ENCODE measurements at regions not wholly inside any gene's neighbourhood (a gene's known extent, or its start where the extent isn't known, plus 50 kb on each side); places are given as distances from the start of the nearest gene placed in this dataset.
A peak's percentile ranks its signal among the peaks of the same experiment; 100 is the strongest.

- DNase-seq, result no peak
Observed at GRCh38 chr6:66687611-66688140, 980.6 kb upstream of the EYS start.

GRCh38 chr6:66675906-66676305 is 968.9 kb upstream of the EYS start:
- DNase-seq, result no peak

DNA sequence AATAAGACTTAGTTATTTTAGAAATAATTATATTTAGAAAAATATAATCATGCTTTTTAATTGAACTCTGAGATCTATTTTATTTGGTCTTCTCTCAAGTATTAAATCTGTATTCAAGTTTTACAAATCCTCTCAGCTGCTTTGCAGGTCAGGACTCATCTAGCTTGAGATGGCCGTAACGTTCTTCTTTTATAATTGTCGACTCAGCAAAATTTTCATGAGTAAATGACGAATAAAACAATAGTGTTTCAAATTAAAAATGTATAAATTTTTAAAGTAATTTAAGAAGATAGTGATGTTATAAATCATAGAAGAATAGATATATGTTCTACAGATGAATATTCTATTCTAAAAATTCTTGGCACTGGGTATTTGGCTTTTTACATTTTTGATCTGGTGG is 957.1 kb upstream of the EYS start:
- DNase-seq, result no peak

- DNase-seq, result no peak
Observed at GRCh38 chr6:66662721-66663507, 955.9 kb upstream of the EYS start.

DNA sequence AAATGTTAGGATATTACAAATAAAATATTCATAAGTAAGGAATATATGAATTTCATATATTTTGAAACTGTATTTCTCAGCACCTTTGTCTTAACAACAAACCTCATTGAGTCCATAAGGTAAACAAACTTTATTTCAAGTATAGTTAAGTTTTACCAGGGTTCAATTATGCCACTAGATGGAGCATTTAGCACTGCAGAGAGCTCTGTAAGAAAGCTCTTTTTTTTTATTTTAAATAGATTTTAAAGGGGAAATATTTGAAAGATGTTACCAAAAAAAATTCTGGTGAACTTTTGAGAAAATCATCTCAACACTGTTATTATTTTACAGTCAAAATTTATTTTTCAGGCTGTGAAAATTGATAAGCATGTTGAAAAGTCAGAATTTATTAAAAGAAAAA is 955.2 kb upstream of the EYS start:
- peak in 1 of 2 experiments; percentile 22 for DNase-seq

DNA sequence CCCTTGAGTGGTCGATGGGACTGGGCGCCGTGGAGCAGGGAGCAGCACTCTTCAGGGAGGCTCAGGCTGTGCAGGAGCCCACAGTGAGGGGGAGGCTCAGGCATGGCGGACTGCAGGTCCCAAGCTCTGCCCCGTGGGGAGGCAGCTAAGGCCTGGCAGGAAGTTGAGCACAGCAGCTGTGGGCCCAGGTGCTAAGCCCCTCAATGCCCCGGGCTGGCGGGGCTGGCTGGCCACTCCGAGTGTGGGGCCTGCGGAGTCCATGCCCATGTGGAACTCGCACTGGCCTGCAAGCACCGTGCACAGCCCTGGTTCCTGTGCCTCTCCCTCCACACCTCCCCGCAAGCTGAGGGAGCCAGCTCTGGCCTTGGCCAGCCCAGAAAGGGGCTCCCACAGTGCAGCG is 948.4 kb upstream of the EYS start:
- no peak for DNase-seq

- no peak for DNase-seq
Observed at GRCh38 chr6:66638518-66638917, 931.5 kb upstream of the EYS start.

- no peak for DNase-seq
Observed at GRCh38 chr6:66638099-66638498, 931.1 kb upstream of the EYS start.

DNA sequence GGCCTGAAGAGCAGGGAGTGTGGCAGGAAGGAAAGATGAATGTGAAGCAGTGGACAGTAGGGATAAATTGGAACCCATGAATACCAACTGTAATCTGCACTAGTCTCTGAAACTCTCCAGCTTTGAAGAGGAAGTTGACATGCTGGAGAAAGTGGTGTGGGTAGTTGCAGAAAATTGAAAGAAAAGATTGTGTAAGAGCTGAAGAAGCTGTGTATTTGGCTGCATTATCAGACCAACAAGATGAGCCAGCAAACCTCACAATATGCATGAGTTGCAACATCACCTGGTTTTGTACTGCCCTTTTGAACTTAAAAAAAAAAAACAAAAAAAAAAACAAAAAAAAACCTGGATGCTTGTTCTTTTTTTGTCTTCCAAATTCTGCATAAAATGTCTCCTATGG is 921.9 kb upstream of the EYS start:
- DNase-seq, result no peak

- DNase-seq, result no peak
Observed at GRCh38 chr6:66623050-66623449, 916.0 kb upstream of the EYS start.

GRCh38 chr6:66605971-66606370 is 898.9 kb upstream of the EYS start:
- DNase-seq, result no peak

GRCh38 chr6:66605011-66605410 is 898.0 kb upstream of the EYS start:
- DNase-seq, result no peak

DNA sequence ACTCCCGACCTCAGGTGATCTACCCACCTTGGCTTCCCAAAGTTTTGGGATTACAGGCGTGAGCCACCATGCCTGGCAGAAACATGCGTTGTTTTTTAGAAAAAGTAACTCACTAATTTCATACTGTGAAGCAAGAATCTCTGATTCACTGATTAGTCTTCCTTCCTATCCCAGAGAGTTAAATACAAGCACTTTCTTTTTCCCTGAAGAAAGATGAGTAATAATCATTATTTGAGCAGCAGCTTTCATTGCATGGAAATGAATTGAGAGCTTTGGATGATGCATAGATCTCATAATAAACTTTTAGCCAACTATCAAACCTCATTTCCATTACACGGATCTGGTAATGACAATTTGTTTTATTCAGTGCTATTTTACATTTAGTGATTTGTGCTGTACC is 892.5 kb upstream of the EYS start:
- DNase-seq, result no peak

DNA sequence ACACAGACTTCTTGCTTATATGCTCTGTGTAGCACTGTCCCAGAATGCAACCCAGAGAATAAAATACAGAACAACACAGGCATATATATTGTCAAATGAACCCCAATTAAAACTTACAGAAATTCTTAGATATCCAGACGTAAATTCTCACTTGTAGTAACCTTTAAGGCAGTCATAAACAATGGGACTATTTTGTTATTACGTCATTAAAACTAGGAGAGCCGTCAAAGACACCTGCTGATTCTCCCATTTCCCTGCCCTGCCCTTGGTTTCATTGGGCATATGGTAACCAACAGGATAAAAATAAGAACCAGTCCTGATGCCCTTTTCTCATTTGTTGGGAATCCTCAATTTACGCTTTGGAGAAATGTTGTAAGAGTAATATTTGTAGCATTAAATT is 871.3 kb upstream of the EYS start:
- no peak for DNase-seq

DNA sequence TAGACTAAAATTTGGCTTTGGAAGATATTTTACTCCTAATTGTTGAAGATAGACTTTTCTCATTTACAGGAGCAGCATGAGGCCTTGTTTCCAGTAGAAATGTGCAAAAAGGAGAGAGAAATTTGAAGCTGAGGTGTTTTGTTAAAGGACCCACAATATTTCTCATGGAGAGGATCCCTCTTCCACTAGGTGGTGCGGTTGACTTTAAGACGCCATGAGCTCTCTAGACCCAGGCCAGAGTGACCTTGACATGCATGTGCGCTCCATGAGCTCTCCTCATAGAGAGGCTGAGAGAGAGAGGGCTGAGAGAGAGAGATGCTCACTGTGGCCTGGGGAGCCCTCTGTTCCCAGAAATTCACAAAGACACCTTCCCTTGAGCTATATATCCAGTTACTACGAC is 861.2 kb upstream of the EYS start:
- peak in 1 of 2 experiments; percentile 14 for DNase-seq

DNA sequence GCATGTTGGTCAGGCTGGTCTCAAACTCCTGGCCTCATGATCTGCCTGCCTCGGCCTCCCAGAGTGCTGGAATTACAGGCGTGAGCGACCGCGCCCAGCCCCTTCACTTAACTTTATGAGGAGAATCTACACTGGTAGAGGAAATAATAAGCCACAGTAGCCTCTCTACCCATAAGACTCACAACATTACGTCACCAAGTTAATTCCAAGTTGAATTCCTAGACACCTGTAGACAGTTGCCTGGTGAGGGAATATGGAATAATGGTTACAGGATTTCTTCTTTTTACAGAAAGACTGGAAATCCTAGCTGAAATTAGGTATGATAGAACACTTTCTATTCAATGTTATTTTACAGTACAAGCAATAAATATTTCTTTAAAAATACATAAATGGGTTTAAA is 854.5 kb upstream of the EYS start:
- DNase-seq, result no peak

DNA sequence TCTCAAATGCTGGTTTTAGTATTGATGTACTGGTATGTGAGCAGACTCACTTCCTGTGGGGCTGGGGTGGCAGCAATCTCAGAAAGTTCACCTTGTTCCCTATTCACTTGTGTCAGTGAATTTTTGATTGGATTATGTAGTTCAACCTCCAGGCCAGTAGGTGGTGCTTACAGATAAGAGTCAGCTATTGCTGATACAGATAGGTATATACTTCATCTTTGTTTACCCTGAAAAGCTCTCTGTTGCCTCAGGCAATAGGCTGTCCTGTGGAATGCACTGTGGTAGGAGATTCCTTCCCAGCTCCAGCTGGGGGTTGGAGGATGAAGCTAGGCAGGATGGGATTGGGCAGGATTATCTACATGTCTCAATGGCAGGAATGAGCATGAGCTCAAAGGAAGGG is 851.2 kb upstream of the EYS start:
- no peak for DNase-seq

DNA sequence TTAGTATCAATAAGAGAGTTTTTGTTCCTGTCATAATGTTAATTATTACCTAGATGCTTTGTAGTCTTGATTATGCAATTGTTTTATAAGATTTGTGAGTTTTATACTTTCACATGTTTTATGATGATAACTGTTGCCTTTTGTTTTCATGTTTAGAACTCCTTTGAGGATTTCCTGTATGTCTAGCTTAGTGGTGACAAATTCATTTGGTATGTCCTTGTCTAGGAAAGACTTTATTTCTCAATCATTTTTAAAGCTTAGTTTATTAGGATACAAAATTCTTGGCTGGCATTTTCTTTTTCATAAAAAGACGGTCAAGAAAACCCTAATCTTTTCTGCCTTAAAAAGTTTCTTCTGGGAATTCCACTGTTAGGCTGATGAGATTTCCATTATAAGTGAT is 849.9 kb upstream of the EYS start:
- no peak for DNase-seq

DNA sequence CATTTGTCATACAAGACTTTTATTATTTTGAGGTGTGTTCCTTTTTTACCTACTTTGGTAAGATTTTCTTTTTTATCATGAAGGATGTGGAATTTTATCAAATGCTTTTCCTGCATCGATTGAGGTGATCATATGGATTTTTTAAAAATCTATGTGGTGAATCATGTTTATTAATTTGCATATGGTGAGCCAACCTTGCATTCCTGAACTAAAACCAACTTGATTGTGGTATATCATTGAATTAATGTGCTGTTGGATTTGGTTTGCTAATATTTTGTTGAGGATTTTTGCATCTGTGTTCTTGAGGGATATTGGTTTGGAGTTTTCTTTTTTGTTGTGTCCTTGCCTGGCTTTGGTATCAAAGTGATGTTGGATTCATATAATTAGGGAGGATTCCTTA is 848.1 kb upstream of the EYS start:
- DNase-seq, result no peak

DNA sequence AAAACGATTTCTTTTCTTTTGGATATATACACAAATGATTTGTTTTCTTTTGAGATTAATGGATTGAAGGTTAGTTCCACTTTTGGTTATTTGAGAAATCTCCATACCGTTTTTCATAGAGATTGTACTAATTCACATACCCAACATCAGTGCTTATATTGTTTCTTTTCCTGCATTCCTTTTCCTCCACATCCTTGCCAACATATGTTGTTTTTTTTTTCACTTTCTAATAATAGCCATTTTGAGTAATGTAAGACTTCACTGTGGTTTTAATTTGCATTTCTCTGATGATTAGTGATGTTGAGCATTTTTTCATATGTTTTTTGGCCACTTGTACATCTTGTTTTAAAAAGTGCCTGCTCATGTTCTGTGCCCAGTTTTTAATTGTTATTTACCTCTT is 846.4 kb upstream of the EYS start:
- DNase-seq, result no peak

- no peak for DNase-seq
Observed at GRCh38 chr6:66538551-66539135, 831.6 kb upstream of the EYS start.

DNA sequence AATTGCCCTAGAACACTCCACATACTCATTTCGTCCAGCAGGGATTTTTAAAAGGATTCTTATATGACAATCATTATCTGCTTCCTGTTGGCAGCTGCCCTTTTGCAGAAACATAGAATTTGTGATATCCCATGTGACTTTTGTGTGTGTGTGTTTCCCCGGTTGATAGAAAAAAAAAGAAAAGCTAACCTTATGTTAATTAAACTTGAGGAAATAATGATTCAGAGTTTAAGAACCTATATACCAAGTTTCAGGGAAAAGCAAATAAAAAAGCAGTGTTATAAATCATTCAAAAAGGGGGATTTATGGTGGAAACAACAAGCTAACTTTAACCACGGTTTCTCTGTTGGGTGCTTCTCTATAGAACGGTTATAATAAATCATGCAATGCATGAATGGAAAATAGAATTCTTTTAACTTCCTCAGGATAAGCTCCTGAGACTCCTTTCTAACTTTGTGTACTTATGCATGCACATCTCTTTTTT is 826.9 kb upstream of the EYS start:
- no peak for DNase-seq

GRCh38 chr6:66526061-66526460 is 819.0 kb upstream of the EYS start:
- DNase-seq, result no peak

DNA sequence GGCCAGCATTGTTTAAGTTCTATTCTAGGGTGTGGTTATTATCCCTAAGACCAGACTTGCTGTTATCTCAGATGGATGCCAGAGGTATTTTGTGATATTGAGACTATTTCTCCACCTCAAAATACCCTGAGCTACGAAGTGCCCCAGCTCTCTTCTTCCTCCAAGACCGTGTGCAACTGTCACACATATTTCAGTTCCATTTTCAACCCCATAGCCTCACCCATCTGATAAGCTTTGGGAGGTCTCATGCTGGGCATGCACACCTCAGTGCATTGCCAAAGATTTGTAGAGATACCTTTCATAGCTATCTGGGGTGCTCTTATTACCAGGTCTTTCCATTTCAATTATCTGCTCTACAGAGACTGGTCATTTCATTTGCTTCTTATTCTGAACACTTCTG is 815.8 kb upstream of the EYS start:
- DNase-seq, result no peak

- DNase-seq, result no peak
Observed at GRCh38 chr6:66516377-66516776, 809.4 kb upstream of the EYS start.
